Left renal pelvis (tissue), 4 donors: ENCODE measurements at regions not wholly inside any gene's neighbourhood (a gene's known extent, or its start where the extent isn't known, plus 50 kb on each side); places are given as distances from the start of the nearest gene placed in this dataset.

Experiments
- DNase-seq, 4 donors: peaks; one replicate each; pipeline ENCODE4 v3.0.0-alpha.2; 2013; ENCODE audit warnings: low read depth in 4 of 4, low spot score in 3 of 4

DNA sequence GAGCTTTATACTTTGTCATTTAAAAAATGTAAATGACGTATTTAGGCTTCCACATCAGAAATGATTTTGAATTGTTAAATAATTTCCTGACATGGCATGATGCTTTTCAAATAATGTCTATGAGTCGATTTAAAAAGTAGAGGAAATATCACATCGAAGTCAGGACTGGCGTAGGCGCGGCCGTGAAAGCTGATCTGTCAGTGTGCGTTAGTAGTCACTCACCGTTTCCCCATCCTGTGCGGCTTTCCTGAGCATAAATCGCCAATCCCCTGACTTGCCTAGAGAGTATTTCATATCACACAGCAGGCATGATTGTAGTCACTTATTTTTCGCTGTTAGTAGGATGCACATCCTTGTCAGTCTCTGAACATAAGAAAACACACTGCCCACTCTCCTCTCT, 843.1 kb downstream of the SOCS6 start:
- DNase-seq, result no peak

DNA sequence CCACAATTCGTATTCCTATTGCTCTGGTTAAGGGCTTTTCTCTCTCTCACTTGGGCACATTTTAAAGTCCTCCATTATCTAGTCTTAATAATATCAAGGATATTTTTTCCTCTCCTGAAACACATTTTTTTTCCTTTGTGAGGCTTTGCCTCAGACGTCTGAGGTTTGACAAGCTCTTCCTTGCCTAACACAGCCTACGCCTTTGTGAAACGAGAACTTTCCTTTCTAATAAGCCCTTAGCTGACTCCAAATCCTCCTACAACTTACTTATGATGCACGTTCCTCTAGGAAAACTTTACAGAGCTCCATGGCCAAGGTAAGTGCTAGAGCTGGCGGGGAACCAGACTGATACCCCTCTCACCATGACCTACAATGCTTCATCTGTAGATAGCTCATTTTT, 841.5 kb downstream of the SOCS6 start:
- DNase-seq, result no peak

- DNase-seq, result no peak
These were observed 836.7 kb downstream of the SOCS6 start for GRCh38 chr18:71125581-71125980.

DNA sequence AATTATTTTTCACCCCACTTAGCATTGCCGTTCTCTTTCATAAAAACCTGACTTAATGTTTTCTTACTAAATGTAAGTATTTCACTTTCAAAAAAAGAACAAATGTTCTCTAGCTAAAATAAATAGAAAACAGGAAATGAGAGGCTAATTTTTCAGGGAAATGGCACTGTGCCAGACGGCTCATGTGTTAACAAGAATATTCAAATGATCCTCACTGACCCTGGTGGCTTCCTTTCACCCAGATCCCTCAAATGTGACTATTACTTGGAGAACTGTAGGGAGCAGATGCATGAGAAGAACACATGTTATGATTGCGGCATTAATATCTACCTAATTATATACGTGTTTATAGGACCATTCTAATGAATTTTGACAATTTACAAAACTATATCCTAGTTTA, 827.7 kb downstream of the SOCS6 start:
- DNase-seq, result no peak

DNA sequence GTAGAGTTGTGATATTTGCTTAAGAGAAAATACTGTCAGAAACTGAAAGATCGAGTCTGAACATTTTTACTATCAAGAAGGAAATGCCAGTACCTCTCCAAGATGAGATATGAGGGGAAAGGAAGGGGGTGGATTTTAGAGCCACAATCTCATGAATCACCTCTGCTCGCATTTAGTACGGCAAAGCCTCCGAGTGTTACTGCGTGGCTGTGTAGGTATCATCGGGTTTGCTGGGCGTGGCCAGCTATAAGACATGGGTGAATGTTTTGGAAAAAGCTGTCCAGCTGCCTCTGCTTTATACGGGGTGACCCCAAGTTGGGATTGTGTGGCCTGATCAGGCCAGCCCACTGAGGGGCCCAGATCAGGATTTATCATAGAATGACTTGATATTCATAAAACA, 826.4 kb downstream of the SOCS6 start:
- no peak for DNase-seq

- no peak for DNase-seq
These were observed 825.8 kb downstream of the SOCS6 start for GRCh38 chr18:71114550-71115210.

DNA sequence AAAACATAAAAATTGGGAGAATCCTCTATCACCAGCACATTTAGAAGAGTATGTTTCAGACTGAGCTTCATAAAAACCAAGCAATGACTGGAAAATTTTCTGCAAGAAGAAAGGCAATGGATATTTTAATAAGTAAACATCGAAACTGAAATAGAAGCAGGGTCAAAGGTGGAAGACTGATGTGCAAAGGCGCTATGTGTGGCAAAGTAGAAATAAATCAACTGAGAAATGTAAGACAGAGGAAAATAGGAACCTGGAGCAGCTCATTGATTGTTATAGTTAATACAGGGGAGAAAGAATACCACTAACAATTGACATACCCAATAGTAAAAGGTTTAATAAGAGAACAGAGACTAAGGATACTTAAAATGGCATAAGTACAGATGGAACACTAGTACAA, 818.4 kb downstream of the SOCS6 start:
- DNase-seq, result no peak

- DNase-seq, result no peak
These were observed 817.9 kb downstream of the SOCS6 start for GRCh38 chr18:71106701-71107100.

GRCh38 chr18:71105994-71106546, 817.2 kb downstream of the SOCS6 start:
- no peak for DNase-seq

DNA sequence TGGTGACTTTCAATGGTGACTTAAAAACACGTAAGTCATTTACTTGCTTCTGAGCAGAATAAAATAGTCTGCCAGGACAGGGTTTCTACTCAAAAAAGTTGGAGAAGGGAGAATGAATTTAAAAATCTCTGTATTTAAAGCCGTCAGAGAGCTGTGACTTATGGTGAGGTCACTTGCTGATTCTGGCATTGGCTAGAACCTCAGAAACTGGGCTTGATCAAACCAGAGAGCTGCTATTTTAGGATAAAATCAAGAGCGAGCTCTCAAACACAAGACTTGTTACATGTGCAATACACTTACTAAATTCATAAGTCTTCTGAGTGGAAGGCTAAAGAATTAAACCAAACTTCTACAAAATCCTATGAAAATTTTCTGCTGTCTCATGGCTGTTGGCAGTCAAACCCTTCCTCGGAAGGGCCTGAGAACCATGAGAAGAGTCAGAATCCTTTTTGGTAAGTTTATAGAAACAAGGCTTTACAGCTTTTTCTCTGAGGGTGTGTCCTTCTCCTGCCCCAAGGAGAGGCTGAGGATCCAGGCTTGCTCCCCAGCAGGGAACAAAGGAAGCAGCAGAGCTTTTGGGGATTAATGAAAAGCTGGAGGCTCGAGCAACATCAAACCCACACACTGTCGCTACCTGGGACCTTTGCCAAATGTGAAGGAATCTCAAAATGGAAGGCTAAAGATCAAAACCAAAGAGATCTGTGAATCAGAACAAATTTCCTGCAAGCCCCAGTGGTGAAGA, 816.4 kb downstream of the SOCS6 start:
- no peak for DNase-seq

DNA sequence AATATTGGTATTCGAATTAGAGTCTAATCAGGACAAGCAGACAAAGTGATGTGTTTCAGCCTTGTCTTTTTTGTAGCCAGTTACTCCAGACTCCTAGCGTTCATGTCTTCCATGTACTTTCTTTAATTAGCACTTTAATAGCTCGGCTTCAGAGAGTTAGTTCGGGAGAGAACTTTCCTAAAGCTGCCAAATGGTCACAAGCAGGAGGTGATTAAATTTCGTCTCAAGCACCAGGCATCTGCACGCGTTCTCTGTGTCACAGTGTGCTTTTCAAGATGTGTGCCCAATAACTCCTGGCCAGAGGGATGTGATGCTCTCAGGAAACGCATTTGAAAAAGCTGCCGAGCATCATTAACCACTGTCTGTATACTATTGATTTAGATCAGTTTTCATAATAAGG, 790.8 kb downstream of the SOCS6 start:
- no peak for DNase-seq

DNA sequence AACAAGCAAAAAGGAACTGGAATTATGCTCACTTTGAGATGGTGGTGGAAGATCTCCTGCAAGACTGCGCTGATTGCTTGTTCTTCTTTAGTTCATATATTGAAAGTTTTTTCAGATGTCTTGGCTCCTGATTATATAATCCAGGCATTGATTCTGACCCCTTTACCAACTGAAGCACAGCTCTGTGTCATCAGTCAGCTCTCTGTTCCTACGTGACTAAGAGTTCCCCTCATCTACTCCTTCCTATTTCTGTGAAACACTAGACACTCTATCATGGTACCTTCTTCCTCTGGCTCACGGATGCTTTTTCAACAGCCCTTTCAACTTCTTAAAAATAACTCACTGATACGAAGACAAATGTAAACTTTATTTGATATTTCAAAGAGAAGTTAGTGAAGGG, 788.6 kb downstream of the SOCS6 start:
- DNase-seq, result no peak

GRCh38 chr18:71075147-71075546, 786.3 kb downstream of the SOCS6 start:
- DNase-seq, result no peak

- DNase-seq, result no peak
These were observed 779.5 kb downstream of the SOCS6 start for GRCh38 chr18:71068338-71068737.

GRCh38 chr18:71049893-71050292, 761.0 kb downstream of the SOCS6 start:
- no peak for DNase-seq

DNA sequence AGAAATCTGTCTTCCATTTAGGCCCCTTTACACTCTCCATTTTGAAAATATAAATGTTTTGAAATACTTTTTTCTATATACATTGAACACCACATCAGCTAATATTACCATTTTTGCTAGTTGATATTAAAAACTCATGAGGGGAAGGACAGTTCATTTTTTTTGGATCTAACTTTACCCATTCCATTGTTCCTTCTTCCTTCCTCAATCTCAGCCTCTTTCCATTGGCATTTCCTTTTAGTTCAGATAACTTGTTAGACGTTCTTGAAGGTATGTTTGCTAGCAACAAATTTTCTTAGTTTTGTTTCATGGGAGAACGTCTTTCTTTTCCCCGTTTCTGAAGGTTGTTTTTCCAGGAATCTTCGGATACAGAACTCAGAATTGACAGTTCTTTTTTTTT, 759.0 kb downstream of the SOCS6 start:
- no peak for DNase-seq

GRCh38 chr18:71045331-71046065, 756.7 kb downstream of the SOCS6 start:
- DNase-seq, result no peak

- DNase-seq, result no peak
These were observed 751.3 kb downstream of the SOCS6 start for GRCh38 chr18:71040161-71040560.

- no peak for DNase-seq
These were observed 749.4 kb downstream of the SOCS6 start for GRCh38 chr18:71038196-71038595.

- no peak for DNase-seq
These were observed 747.9 kb downstream of the SOCS6 start for GRCh38 chr18:71036783-71037182.
